ENCODE measurements at regions not wholly inside any gene's neighbourhood (a gene's known extent, or its start where the extent isn't known, plus 50 kb on each side); places are given as distances from the start of the nearest gene placed in this dataset.

DNA sequence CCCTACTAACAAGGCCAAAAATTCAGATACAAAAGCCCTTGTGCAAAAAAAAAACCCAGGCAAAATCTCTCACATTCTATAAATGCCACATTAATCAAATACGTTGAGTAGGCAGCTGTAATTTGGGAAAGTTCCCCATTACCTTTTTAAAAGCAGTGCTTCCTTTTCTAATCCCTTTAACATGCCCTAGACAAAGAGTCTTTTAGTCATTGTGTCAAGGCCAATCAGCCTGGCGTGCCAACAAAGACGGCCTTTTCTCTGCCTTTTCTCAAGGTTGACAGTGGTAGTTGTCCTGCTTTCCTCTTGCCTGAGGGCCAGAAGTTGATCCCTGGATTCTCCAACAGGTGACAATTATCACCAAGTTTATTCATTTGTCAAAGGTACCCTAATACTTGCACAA is 62.5 kb upstream of the METAP2 start:
- H3K27ac ChIP-seq (ENCODE audit: low read depth, low read length, severe bottlenecking): no peak overlapping the region
- H3K4me3 ChIP-seq (ENCODE audit: extremely low read depth, insufficient read depth, low read length, poor library complexity, severe bottlenecking): no peak overlapping the region
- no peaks in the 10 kb centered on the region for H3K9me3 ChIP-seq (ENCODE audit: control insufficient read depth, low read length)
- no peaks in the 10 kb centered on the region for H3K36me3 ChIP-seq (ENCODE audit: control insufficient read depth, insufficient read depth, low read length)
- 72 to 86% methylated on average over 3 of the region's 3 CpGs for WGBS, 2 experiments (ENCODE audit: insufficient coverage in 2 of 2)
- no peaks in the 10 kb centered on the region for H3K4me1 ChIP-seq (ENCODE audit: control insufficient read depth, insufficient read depth, low read length, poor library complexity, severe bottlenecking)

DNA sequence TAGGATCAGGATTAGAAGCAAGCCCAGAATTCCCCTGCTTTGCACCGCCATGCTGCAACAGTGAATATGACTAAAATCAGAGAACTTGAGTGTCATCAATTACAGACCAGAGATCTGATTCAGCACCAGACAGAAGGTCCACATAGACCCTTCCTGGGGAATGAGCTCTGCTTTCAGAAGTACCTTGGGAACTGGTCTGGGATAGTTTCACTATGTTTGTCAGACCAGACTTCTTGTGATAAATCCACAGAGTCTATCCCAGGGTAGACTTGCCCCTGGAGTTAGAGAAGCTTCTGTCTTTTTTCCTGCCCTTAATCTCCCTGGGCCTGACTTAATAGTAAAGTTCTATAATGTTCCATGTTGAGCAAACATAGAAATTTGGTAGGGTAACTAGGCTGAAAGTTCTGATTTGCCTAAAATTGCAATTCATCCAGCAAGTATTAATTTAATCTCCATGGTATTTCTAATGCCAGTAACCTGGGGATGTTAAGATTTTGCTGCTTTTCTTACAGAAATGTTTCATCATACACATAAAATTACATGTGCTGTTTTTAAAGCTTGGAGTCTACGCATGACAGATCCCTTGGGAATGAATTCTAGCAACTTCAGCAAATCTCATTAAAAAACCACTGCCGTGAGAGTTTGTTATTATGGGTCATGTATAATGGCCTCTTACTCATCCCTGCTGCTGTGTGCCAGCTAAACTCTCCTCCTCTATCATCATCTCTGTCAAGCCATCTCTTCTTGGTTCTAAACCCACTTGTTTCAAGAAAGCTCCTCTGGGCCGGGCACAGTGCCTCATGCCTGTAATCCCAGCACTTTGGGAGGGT is 61.3 kb upstream of the METAP2 start:
- Histone ChIP-seq H3K36me3 (ENCODE audit: control insufficient read depth, insufficient read depth, low read length) (no peaks in the 10 kb centered on the region), H3K9me3 (ENCODE audit: control insufficient read depth, low read length) (no peaks in the 10 kb centered on the region), H3K4me1 (ENCODE audit: control insufficient read depth, insufficient read depth, low read length, poor library complexity, severe bottlenecking) (no peaks in the 10 kb centered on the region), H3K27ac (ENCODE audit: low read depth, low read length, severe bottlenecking) (no peak overlapping the region), H3K4me3 (ENCODE audit: extremely low read depth, insufficient read depth, low read length, poor library complexity, severe bottlenecking) (no peak overlapping the region)
- 80% methylated on average over 1 of the region's 4 CpGs; no CpG with 5 or more reads in 1 of the 2 experiments for WGBS, 2 experiments (ENCODE audit: insufficient coverage in 2 of 2)

DNA sequence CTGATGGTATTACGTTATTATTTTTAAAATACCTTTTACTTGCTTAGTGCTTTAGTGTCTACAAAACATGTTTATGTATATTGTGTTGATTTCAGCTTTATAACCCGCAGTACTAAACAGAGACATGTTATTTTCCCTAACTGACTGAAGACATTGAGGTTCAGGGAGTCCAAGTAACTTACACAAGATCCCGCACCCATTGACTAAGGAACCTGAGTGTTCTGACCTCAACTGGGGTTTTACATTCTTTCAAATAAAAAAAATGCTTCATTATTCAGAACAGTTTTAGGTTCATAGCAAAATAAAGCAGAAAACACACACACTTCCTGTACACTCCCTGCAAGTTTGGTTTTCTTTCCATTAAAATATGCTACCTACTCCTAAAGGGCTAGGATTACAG is 60.4 kb upstream of the METAP2 start:
- Histone ChIP-seq H3K36me3 (ENCODE audit: control insufficient read depth, insufficient read depth, low read length) (no peaks in the 10 kb centered on the region), H3K27ac (ENCODE audit: low read depth, low read length, severe bottlenecking) (no peak overlapping the region), H3K4me3 (ENCODE audit: extremely low read depth, insufficient read depth, low read length, poor library complexity, severe bottlenecking) (no peak overlapping the region), H3K4me1 (ENCODE audit: control insufficient read depth, insufficient read depth, low read length, poor library complexity, severe bottlenecking) (no peaks in the 10 kb centered on the region), H3K9me3 (ENCODE audit: control insufficient read depth, low read length) (no peaks in the 10 kb centered on the region)
- WGBS, 2 experiments (ENCODE audit: insufficient coverage in 2 of 2): 100% methylated on average over 1 of the region's 3 CpGs; no CpG with 5 or more reads in 1 of the 2 experiments

DNA sequence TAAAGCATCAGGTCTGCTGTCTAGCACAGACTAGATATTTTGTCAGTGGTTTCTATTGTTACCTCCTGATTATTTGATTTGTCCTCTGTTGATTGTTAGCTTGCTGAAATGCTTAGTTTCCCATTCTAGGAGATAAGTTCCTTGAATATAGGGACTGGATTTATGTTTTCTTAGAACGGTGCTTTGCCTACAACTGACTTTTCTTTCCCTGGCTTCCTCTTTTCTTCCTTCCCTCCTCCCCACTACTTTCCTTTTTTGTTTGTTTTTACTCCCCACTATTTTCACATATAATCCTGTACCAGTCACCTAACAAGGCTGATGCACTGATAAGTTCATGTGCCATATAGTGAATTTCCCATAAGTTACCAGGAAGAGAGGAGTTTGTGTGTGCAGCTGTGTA is 58.5 kb upstream of the METAP2 start:
- no CpG with 5 or more reads among the region's 1 CpG for WGBS, 2 experiments (ENCODE audit: insufficient coverage in 2 of 2)
- Histone ChIP-seq H3K9me3 (ENCODE audit: control insufficient read depth, low read length) (no peaks in the 10 kb centered on the region), H3K27ac (ENCODE audit: low read depth, low read length, severe bottlenecking) (no peak overlapping the region), H3K36me3 (ENCODE audit: control insufficient read depth, insufficient read depth, low read length) (no peaks in the 10 kb centered on the region), H3K4me1 (ENCODE audit: control insufficient read depth, insufficient read depth, low read length, poor library complexity, severe bottlenecking) (no peaks in the 10 kb centered on the region), H3K4me3 (ENCODE audit: extremely low read depth, insufficient read depth, low read length, poor library complexity, severe bottlenecking) (no peak overlapping the region)

DNA sequence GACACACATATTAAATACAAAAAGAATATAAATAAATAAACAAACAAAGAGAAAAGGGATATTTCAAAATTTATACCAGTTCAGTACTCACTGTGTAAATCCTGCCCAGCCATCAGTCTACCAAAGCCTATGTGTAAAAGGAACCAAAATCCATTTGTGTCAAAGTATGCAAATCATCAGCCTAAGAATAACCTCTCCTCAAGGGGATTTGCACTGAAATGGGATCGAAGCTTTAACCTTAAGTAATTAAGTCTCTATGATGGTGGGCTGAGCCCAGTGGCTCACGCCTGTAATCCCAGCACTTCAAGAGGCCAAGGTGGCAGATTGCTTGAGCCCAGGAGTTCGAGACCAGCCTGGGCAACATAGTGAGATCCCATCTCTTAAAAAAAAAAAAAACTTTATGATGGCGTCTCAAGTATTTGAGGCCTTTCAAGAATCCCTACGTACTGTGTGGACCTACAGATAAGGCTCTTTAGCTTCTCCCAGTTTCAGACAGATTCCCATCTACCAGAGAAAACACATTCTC is 57.8 kb upstream of the METAP2 start:
- H3K4me3 ChIP-seq (ENCODE audit: extremely low read depth, insufficient read depth, low read length, poor library complexity, severe bottlenecking): no peak overlapping the region
- H3K4me1 ChIP-seq (ENCODE audit: control insufficient read depth, insufficient read depth, low read length, poor library complexity, severe bottlenecking): no peaks in the 10 kb centered on the region
- WGBS, 2 experiments (ENCODE audit: insufficient coverage in 2 of 2): 88 to 97% methylated on average over 3 to 4 of the region's 5 CpGs
- H3K9me3 ChIP-seq (ENCODE audit: control insufficient read depth, low read length): no peaks in the 10 kb centered on the region
- H3K36me3 ChIP-seq (ENCODE audit: control insufficient read depth, insufficient read depth, low read length): no peaks in the 10 kb centered on the region
- no peak overlapping the region for H3K27ac ChIP-seq (ENCODE audit: low read depth, low read length, severe bottlenecking)

DNA sequence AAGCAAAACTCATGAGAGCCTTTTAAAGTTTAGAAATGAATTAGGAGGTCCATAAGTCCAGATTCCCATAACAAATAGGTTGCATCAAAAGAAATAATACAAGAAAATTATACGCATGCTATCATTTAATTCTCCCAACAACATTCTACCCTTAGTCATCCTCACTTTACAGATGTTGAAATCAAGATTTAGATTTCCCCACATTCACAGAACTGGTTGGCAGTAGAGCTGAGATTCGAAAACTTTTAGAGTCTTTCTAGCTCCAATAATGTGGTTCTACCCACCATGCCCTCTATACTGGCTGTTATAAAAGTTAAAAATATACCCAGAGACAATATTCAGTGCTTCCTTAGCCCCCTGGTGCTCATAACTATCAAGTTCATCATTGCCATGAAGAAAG is 56.6 kb upstream of the METAP2 start:
- H3K27ac ChIP-seq (ENCODE audit: low read depth, low read length, severe bottlenecking): no peak overlapping the region
- H3K4me3 ChIP-seq (ENCODE audit: extremely low read depth, insufficient read depth, low read length, poor library complexity, severe bottlenecking): no peak overlapping the region
- no peaks in the 10 kb centered on the region for H3K36me3 ChIP-seq (ENCODE audit: control insufficient read depth, insufficient read depth, low read length)
- H3K9me3 ChIP-seq (ENCODE audit: control insufficient read depth, low read length): no peaks in the 10 kb centered on the region
- WGBS, 2 experiments (ENCODE audit: insufficient coverage in 2 of 2): no CpG with 5 or more reads among the region's 2 CpGs
- no peaks in the 10 kb centered on the region for H3K4me1 ChIP-seq (ENCODE audit: control insufficient read depth, insufficient read depth, low read length, poor library complexity, severe bottlenecking)

DNA sequence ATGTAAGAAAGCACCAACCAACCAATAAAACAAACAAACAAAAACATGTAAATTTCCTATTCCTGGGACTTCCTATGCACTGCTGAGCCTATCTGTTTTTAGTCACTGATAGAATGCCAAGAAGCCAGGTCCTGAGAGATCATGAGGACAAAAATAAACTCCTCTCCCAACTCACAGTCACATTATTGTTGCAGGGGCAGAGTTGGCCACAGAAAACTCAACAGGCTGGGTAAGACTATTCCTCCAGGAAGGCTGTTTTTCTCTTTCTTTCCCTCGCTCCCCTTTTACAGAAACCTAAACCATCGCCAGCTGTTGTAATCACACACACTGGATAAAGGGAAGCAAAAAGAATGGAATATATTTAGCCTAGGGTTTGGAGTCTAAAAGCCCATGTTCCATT is 55.8 kb upstream of the METAP2 start:
- Histone ChIP-seq H3K4me1 (ENCODE audit: control insufficient read depth, insufficient read depth, low read length, poor library complexity, severe bottlenecking) (no peaks in the 10 kb centered on the region), H3K36me3 (ENCODE audit: control insufficient read depth, insufficient read depth, low read length) (no peaks in the 10 kb centered on the region), H3K9me3 (ENCODE audit: control insufficient read depth, low read length) (no peaks in the 10 kb centered on the region), H3K4me3 (ENCODE audit: extremely low read depth, insufficient read depth, low read length, poor library complexity, severe bottlenecking) (no peak overlapping the region), H3K27ac (ENCODE audit: low read depth, low read length, severe bottlenecking) (no peak overlapping the region)
- WGBS, 2 experiments (ENCODE audit: insufficient coverage in 2 of 2): no CpG with 5 or more reads among the region's 2 CpGs

Measured in mesodermal cell (in vitro differentiated cells).